ENCODE measurements at regions not wholly inside any gene's neighbourhood (a gene's known extent, or its start where the extent isn't known, plus 50 kb on each side); places are given as distances from the start of the nearest gene placed in this dataset.

- TF ChIP-seq MYC (IDR thresholded peaks at IDR 0.05; ENCODE audit: low read depth, low read length): no peak
- no peak for TF ChIP-seq CTCF (IDR thresholded peaks at IDR 0.05; ENCODE audit: low read depth, low read length)
- H3K4me3 ChIP-seq (ENCODE audit: low read depth, low read length): no peak overlapping the region
- no peak for DNase-seq (ENCODE audit: low read depth)
Measured at GRCh38 chr18:66111018-66111417, 360.2 kb downstream of the CDH7 start.

- H3K4me3 ChIP-seq (ENCODE audit: low read depth, low read length): no peak overlapping the region
- no peak for TF ChIP-seq POLR2A (IDR thresholded peaks at IDR 0.05; ENCODE audit: extremely low read depth, insufficient read length)
- TF ChIP-seq MAX (IDR thresholded peaks at IDR 0.05; ENCODE audit: low read depth, low read length): no peak
- TF ChIP-seq MYC (IDR thresholded peaks at IDR 0.05; ENCODE audit: low read depth, low read length): no peak
- TF ChIP-seq CTCF (IDR thresholded peaks at IDR 0.05; ENCODE audit: low read depth, low read length): no peak
- DNase-seq (ENCODE audit: low read depth): no peak
Measured at GRCh38 chr18:66110607-66111006, 359.8 kb downstream of the CDH7 start.

- DNase-seq (ENCODE audit: low read depth): no peak
- TF ChIP-seq MYC (IDR thresholded peaks at IDR 0.05; ENCODE audit: low read depth, low read length) (no peak), CTCF (IDR thresholded peaks at IDR 0.05; ENCODE audit: low read depth, low read length) (no peak), POLR2A (IDR thresholded peaks at IDR 0.05; ENCODE audit: extremely low read depth, insufficient read length) (no peak), MAX (IDR thresholded peaks at IDR 0.05; ENCODE audit: low read depth, low read length) (no peak)
- no peak overlapping the region for H3K4me3 ChIP-seq (ENCODE audit: low read depth, low read length)
Measured at GRCh38 chr18:66109981-66110380, 359.2 kb downstream of the CDH7 start.

- no peak overlapping the region for H3K4me3 ChIP-seq (ENCODE audit: low read depth, low read length)
- TF ChIP-seq MYC (IDR thresholded peaks at IDR 0.05; ENCODE audit: low read depth, low read length): no peak
- no peak for TF ChIP-seq POLR2A (IDR thresholded peaks at IDR 0.05; ENCODE audit: extremely low read depth, insufficient read length)
- TF ChIP-seq CTCF (IDR thresholded peaks at IDR 0.05; ENCODE audit: low read depth, low read length): no peak
- no peak for TF ChIP-seq MAX (IDR thresholded peaks at IDR 0.05; ENCODE audit: low read depth, low read length)
- no peak for DNase-seq (ENCODE audit: low read depth)
Measured at GRCh38 chr18:66107546-66107945, 356.7 kb downstream of the CDH7 start.

- H3K4me3 ChIP-seq (ENCODE audit: low read depth, low read length): no peak overlapping the region
- no peak for DNase-seq (ENCODE audit: low read depth)
- no peak for TF ChIP-seq CTCF (IDR thresholded peaks at IDR 0.05; ENCODE audit: low read depth, low read length)
- TF ChIP-seq MAX (IDR thresholded peaks at IDR 0.05; ENCODE audit: low read depth, low read length): no peak
- no peak for TF ChIP-seq POLR2A (IDR thresholded peaks at IDR 0.05; ENCODE audit: extremely low read depth, insufficient read length)
- TF ChIP-seq MYC (IDR thresholded peaks at IDR 0.05; ENCODE audit: low read depth, low read length): no peak
Measured at GRCh38 chr18:66105016-66105415, 354.2 kb downstream of the CDH7 start.

DNA sequence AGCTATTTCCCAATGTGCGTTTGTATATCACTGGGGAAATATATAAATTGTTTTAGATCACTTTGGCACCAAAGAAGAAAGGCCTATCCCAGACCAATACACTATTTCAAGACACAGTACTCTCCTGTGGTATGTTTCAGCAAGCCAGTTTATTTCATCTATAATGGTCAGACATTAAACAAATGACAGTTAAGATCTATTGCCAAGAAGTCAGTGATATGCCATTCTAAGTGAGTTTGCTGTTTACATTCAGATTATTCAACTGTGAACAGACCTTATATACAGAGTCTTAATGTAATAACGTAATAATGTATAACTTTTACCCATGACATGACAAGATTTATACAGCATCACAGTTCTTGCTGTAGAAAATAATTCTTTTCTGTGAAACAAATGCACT lies 352.7 kb downstream of the CDH7 start:
- TF ChIP-seq CTCF (IDR thresholded peaks at IDR 0.05; ENCODE audit: low read depth, low read length) (no peak), MYC (IDR thresholded peaks at IDR 0.05; ENCODE audit: low read depth, low read length) (no peak), POLR2A (IDR thresholded peaks at IDR 0.05; ENCODE audit: extremely low read depth, insufficient read length) (no peak)
- no peak for DNase-seq (ENCODE audit: low read depth)
- H3K4me3 ChIP-seq (ENCODE audit: low read depth, low read length): no peak overlapping the region

Measured in NB4 (cell line).